ENCODE measurements at regions not wholly inside any gene's neighbourhood (a gene's known extent, or its start where the extent isn't known, plus 50 kb on each side); places are given as distances from the start of the nearest gene placed in this dataset.

DNA sequence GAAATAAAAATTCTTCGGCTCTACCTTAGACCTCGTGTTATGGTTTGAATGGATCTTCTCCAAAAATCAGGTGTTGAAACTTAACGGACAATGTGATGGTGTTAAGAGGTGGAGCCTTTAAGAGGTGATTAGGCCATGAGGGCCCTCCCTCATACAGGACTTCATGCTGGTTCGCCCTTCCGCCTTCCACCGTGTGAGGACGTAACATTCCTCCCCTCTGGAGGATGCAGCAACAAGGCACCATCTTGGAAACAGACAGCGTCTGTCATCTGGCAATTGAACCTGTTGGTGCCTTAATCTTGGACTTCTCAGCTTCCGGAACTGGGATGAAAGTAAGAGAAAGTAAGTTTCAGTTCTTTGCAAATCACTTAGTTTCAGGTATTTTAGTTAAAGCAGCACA lies 126.3 kb upstream of the SPRED2 start:
- WGBS, 2 donors: 66 to 80% methylated on average over 9 of the region's 9 CpGs
- Histone ChIP-seq H3K27ac (no peak overlapping the region), H3K27me3 (no peaks in the 10 kb centered on the region), H3K36me3 (no peaks in the 10 kb centered on the region), H3K4me3 (replicated peaks in 1 of 3) (no peak overlapping the region), H3K4me1 (no peaks in the 10 kb centered on the region), H3K9me3 (no peaks in the 10 kb centered on the region)
- TF ChIP-seq POLR2A (IDR thresholded peaks at IDR 0.05): no peak
- TF ChIP-seq, protein P1, sequence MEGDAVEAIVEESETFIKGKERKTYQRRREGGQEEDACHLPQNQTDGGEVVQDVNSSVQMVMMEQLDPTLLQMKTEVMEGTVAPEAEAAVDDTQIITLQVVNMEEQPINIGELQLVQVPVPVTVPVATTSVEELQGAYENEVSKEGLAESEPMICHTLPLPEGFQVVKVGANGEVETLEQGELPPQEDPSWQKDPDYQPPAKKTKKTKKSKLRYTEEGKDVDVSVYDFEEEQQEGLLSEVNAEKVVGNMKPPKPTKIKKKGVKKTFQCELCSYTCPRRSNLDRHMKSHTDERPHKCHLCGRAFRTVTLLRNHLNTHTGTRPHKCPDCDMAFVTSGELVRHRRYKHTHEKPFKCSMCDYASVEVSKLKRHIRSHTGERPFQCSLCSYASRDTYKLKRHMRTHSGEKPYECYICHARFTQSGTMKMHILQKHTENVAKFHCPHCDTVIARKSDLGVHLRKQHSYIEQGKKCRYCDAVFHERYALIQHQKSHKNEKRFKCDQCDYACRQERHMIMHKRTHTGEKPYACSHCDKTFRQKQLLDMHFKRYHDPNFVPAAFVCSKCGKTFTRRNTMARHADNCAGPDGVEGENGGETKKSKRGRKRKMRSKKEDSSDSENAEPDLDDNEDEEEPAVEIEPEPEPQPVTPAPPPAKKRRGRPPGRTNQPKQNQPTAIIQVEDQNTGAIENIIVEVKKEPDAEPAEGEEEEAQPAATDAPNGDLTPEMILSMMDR (IDR thresholded peaks at IDR 0.05): no peak
- intact Hi-C loops (cut with DNase I): loop anchor here (10.0 kb wide), 1 partner anchor 124 kb away; the partner anchor contains the start of gene SPRED2
- no peak for DNase-seq

DNA sequence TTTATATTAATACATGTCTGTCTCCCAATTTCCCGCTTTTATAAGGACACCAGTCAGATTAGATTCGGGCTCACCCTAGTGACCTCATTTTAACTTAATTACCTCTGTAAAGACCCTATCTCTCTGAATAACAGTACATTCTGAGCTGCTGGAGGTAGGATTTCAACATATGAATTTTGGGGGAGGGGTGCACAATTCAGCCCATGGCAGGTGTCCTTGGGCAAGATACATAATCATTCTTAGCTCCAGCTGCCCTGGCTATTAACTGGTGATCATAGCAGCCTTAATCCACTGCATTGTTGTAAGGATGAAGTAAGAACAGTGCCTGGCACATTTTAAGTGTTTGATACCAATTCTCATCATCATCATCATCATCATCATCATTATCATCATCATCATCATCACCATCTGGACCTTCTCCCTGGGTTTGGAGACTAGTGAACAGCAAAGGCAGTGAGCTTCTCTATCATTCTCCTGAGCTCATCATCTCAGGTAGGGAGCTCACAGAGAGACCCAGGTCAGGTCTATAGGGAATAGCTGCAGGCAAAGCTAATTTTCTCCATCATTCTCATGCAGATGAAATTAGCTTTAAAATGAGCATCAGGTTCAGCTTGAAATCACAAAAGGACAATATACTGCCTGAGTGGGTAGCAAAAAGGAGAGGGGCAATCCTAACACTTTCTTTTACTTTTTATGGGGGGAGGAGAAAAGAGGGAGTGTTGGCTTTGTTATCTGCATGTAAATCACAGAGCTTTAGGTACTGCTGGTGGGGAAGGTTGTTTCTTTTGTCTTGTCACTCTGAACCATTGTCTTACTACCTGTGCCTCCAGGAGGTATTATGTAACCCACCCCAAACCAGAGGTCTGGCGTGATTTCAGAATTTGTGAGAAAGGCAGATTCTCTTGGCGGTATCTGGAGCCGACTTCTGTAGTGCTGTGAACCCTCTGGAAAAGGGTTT lies 125.5 kb upstream of the SPRED2 start:
- Histone ChIP-seq H3K4me1 (no peaks in the 10 kb centered on the region), H3K9me3 (no peaks in the 10 kb centered on the region), H3K36me3 (no peaks in the 10 kb centered on the region), H3K27me3 (no peaks in the 10 kb centered on the region), H3K4me3 (replicated peaks in 1 of 3) (no peak overlapping the region), H3K27ac (no peak overlapping the region)
- intact Hi-C loops (cut with DNase I): loop anchor here (10.0 kb wide), 1 partner anchor 123 kb away; the partner anchor contains the start of gene SPRED2
- no peak for DNase-seq
- 92 to 95% methylated on average over 5 of the region's 5 CpGs for whole genome bisulfite sequencing, 2 donors
- TF ChIP-seq, protein P1 (IDR thresholded peaks at IDR 0.05): no peak
- no peak for TF ChIP-seq POLR2A (IDR thresholded peaks at IDR 0.05)

DNA sequence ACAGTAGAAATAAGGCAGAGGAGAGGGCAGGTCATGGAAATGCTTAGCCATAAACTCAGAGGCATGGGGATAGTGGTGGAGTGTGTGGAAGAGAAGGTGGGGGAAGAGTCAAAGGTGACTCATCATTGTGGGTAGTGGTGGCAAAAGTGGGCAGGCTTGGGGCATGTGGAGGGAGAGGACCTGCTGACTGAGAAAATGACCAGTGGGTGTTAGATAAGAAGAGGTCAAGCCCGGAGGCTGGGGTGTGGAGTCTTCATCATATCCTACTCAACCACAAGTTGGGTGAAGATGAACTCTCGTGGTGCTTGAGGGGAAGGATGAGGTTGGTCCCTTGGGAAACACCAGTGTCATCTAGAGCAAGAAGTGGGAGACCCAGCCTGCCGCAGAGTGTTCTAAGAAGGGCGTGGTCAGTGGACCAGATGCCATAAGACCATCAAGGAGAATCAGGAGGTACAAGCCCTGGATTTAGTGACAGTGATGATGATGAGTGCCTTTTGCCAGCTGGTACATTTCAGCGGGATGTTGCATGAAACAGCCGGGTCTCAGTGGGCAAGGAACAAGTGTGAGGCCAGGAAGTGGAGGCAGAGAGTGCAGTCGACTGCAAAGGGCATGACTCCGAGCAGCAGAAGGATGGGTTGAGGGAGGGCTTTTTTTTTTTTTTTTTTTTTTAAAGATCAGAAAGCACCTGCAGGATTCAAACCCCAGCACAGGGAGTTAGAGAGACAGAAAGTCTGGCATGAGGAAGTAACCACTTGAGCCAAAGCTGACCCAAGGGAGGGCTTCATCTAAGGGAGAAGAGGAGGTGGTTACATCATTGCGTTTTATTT lies 122.6 kb upstream of the SPRED2 start:
- no peak for DNase-seq
- intact Hi-C loops (cut with DNase I): loop anchor here (5.0 to 10.0 kb wide), 2 partner anchors 120 to 293 kb away; partner anchors contain the start of gene SPRED2

DNA sequence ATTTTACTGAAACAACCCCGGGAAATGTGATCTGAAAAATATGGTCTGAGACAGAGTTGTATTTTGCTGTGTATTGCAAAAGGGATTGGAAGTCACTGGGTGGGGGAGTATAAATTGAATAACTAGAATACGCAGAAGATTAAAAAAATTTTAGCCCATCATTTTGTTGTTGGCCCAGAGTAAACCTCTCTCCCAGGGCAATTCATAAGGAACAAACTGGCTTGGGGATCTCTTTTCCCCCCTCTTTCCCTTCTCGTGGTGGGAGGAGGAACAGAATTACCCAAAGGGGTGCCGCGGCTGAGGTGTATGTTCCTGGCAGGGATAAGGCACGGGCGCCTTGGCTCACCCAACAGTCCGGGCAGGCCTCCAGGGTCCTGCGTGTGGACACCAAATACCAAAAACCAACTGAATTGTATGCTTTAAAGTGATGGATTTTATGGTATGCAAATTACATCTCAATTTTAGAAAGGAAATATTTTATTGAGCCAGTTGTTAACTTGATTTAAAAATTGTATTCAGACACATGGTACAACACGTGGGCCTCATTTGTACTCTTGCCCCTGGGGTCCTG lies 121.2 kb upstream of the SPRED2 start:
- H3K27ac ChIP-seq: no peak overlapping the region
- TF ChIP-seq, protein P1 (IDR thresholded peaks at IDR 0.05): no peak
- no peak for TF ChIP-seq POLR2A (IDR thresholded peaks at IDR 0.05)
- no peaks in the 10 kb centered on the region for H3K9me3 ChIP-seq
- DNase-seq: no peak
- H3K4me1 ChIP-seq: no peaks in the 10 kb centered on the region
- no peaks in the 10 kb centered on the region for H3K36me3 ChIP-seq
- intact Hi-C loops (cut with DNase I): loop anchor here (5.0 to 10.0 kb wide), 2 partner anchors 119 to 291 kb away; partner anchors contain the start of gene SPRED2
- no peak overlapping the region for H3K4me3 ChIP-seq (replicated peaks in 1 of 3)
- no peaks in the 10 kb centered on the region for H3K27me3 ChIP-seq
- WGBS, 2 donors: 64 to 71% methylated on average over 10 of the region's 10 CpGs

More for the DNA sequence above, 122.6 kb upstream of the SPRED2 start:
- H3K36me3 ChIP-seq: no peaks in the 10 kb centered on the region
- H3K4me1 ChIP-seq: no peaks in the 10 kb centered on the region
- WGBS, 2 donors: 68 to 79% methylated on average over 9 of the region's 9 CpGs
- no peak for TF ChIP-seq POLR2A (IDR thresholded peaks at IDR 0.05)
- TF ChIP-seq, protein P1 (IDR thresholded peaks at IDR 0.05): no peak
- no peak overlapping the region for H3K27ac ChIP-seq
- no peak overlapping the region for H3K4me3 ChIP-seq (replicated peaks in 1 of 3)
- H3K27me3 ChIP-seq: no peaks in the 10 kb centered on the region
- H3K9me3 ChIP-seq: no peaks in the 10 kb centered on the region
